Right lobe of liver (tissue), 6 donors: ENCODE measurements at regions not wholly inside any gene's neighbourhood (a gene's known extent, or its start where the extent isn't known, plus 50 kb on each side); places are given as distances from the start of the nearest gene placed in this dataset.

ENCODE experiments used
- ATAC-seq, 4 donors: fragments of 200-7000 bp; cut with Tn5 transposase; one replicate each; pipeline ENCODE4 v1.9.1; 2020; ENCODE audit warnings: mild to moderate bottlenecking in 4 of 4, moderate library complexity in 4 of 4
- DNase-seq, 3 donors: peaks; one replicate each; pipeline ENCODE4 v3.0.0-alpha.2; 2020
- H3K27ac ChIP-seq, 3 donors: fragments of 200-600 bp; one replicate each; pipeline ENCODE4 v1.8.0; 2022
- H3K27me3 ChIP-seq, 2 donors: fragments of 200-600 bp; one replicate each; pipeline ENCODE4 v1.8.0; 2022
- H3K36me3 ChIP-seq, 4 donors: fragments of 200-600 bp; sonication (generic) in 1 of 4; one replicate each; pipeline versions ENCODE4 v1.5.1 to v1.8.0; 2017 to 2022; ENCODE audit warnings: control low read depth in 1 of 4
- H3K4me1 ChIP-seq, 4 donors: fragments of 200-600 bp; sonication (generic) in 1 of 4; one replicate each; pipeline versions ENCODE4 v1.5.1 to v1.8.0; 2017 to 2022; ENCODE audit warnings: control low read depth in 1 of 4
- H3K4me3 ChIP-seq, 3 donors: fragments of 200-600 bp; one replicate each; pipeline ENCODE4 v1.8.0; 2022
- H3K9me3 ChIP-seq, 4 donors: fragments of 200-600 bp; sonication (generic) in 1 of 4; one replicate each; pipeline versions ENCODE4 v1.5.1 to v1.8.0; 2017 to 2022; ENCODE audit warnings: control low read depth in 1 of 4
- POLR2A ChIP-seq: fragments of 450-650 bp; IDR thresholded peaks from one replicate; pipeline ENCODE4 v1.6.1; 2017; ENCODE audit warnings: antibody characterized with exemption, mild to moderate bottlenecking
- WGBS: methylation state at CpG from one replicate; pipeline ENCODE4 v1.1.6; 2018; ENCODE audit warnings: low coverage, low lambda C conversion rate; ENCODE audit not compliant: insufficient coverage; ENCODE audit errors: missing lambda C conversion rate; 5-methylcytosine and 5-hydroxymethylcytosine counted together
- intact Hi-C, 2 donors: fragments of 100-400 bp; cut with DNase I; formaldehyde crosslinking; loops; one replicate each; pipeline versions ENCODE4 v1.11.2 to v1.14.1; 2022
- TF ChIP-seq, protein P1 (sequence below), 4 donors: fragments of 200-600 bp in 3 of 4; fragments of 450-650 bp in 1 of 4; IDR thresholded peaks; one replicate each; pipeline versions ENCODE4 v1.5.1 to v1.8.0; 2016 to 2022; ENCODE audit warnings: antibody characterized with exemption in 4 of 4, mild to moderate bottlenecking in 2 of 4
- donor health status: DM: no; HTN: yes; CAD: no.
- donor health status: DM: no; HTN: no; CAD: no.
- donor health status: DM: no; HTN: no; CAD: no.
- donor health status: DM: no; HTN: yes; CAD: no.
- donor health status: DM: no; HTN: yes; CAD: no.

DNA sequence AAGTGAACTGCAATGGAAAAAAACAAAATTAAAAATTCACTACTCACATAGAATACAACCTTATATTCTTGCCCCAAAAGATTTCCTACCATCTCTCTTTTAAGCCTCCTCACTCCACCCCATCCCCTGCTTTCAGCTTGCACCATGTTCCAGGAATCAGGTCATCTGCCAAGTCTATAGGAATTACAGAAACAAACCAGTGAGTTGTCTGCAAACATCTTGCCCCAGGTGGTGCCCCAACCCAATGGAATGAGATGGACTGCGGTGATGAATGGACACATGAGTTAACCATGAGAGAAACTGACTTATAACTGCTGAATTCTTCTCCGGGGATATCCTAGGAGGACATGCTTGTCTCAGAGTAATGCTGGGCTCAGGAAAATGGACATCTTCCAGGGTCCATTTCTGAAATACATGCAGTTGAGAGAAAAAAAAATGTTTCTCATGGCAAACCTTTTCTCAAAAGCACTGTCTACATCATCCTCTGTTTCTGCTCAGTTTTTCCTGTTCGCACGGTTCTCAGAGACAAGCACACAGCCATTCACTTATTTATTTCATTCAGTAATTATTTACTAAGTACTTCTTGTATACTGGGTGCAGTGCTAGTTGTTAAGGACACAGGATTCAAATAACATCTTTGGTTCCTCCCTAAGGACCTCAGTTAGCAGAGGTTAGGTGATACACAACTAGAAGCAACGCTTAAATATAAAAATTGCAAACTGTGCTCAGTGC lies 350.0 kb downstream of the RND3 start:
- Histone ChIP-seq H3K4me1 (peaks cover 0 to 16% (median 0%) of the 10 kb centered on the region in 4 donors), H3K9me3 (no peaks in the 10 kb centered on the region), H3K36me3 (no peaks in the 10 kb centered on the region), H3K4me3 (no peak overlapping the region), H3K27me3 (no peaks in the 10 kb centered on the region), H3K27ac (no peak overlapping the region)
- ATAC-seq (no peak), DNase-seq (no peak)
- 88% methylated on average over 5 of the region's 5 CpGs for WGBS
- intact Hi-C loops: no loop called here
- TF ChIP-seq POLR2A: no peak
- TF ChIP-seq, protein P1, sequence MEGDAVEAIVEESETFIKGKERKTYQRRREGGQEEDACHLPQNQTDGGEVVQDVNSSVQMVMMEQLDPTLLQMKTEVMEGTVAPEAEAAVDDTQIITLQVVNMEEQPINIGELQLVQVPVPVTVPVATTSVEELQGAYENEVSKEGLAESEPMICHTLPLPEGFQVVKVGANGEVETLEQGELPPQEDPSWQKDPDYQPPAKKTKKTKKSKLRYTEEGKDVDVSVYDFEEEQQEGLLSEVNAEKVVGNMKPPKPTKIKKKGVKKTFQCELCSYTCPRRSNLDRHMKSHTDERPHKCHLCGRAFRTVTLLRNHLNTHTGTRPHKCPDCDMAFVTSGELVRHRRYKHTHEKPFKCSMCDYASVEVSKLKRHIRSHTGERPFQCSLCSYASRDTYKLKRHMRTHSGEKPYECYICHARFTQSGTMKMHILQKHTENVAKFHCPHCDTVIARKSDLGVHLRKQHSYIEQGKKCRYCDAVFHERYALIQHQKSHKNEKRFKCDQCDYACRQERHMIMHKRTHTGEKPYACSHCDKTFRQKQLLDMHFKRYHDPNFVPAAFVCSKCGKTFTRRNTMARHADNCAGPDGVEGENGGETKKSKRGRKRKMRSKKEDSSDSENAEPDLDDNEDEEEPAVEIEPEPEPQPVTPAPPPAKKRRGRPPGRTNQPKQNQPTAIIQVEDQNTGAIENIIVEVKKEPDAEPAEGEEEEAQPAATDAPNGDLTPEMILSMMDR (IDR thresholded peaks at IDR 0.05): no peak

DNA sequence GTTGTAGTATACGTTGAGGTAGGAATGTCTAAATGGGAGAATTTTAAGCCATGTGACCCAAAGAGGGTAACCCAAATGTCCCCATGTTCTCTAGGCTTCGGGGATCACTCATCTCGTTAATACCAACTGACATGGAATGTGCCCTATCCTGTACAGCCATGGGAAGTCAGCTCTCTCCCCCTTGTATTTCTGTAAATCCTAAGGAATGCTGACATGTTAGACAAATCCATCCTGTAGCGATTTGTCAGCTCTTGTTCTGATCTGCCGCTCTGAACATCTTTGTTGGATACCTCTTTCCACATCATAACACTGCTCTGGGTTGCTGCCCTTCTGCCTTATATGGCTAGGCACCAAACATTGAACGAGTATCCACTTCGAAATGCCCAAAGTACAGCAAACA lies 350.6 kb downstream of the RND3 start:
- 75% methylated on average over 7 of the region's 7 CpGs for WGBS
- H3K27ac ChIP-seq: no peak overlapping the region

DNA sequence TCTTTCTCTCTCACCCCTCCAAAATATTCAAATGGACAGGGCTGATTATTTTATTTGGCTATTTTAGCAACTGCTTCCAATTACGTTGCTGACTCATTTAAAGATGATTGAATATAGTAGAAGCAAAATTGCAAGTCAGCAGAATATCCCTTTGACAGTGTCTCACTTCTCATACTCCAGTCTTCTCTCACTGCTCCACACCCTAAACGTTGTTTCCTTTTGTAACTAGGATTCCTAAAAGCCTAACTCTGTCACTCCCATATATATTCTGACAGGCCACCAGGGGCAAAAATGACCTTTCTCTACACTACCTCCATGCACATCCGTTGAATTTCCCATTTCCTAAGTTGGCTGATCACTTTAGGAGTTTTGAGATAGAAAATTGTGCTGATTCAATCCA lies 351.1 kb downstream of the RND3 start:
- ATAC-seq: no peak

More for the DNA sequence above, 350.6 kb downstream of the RND3 start:
- Histone ChIP-seq H3K4me1 (peaks cover 0 to 16% (median 0%) of the 10 kb centered on the region in 4 donors), H3K9me3 (no peaks in the 10 kb centered on the region), H3K27me3 (no peaks in the 10 kb centered on the region), H3K36me3 (no peaks in the 10 kb centered on the region), H3K4me3 (no peak overlapping the region)
- intact Hi-C loops: no loop called here
- DNase-seq (no peak), ATAC-seq (no peak)
- TF ChIP-seq, protein P1 (IDR thresholded peaks at IDR 0.05): no peak
- TF ChIP-seq POLR2A: no peak

DNA sequence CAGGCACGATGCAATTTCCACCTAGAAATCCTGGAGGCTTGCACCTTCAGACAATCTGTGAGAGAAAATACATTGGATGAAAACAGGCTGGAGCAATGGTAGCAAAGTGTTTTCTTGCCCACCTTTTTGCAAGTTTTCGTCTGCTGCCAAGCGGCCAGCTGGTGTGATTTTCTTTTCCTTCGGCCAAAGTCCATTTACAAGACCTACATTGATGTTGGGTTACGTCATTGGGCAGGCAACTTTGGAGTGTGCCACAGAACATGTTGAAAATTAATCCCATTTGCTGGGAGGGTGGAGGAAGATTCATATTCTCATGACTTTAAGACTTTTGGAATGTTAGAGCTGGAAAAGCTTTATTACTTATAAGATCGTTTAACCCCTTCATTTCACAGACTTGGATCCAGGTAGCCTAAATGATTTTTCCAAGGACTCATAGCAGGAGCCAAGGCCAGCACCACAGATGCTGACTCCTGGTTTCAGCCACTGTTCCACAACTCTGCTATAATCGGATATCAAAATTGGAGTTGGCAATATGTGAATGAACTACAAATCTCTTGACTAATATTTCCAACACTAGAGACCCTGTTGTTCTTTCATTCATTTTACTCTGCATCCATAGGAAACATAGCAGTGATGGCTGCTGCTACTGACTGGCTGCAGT lies 352.1 kb downstream of the RND3 start:
- DNase-seq (peak; percentile 31 to 66 (median 64)), ATAC-seq (peak; percentile 73 to 92 (median 84))
- TF ChIP-seq POLR2A: no peak
- TF ChIP-seq, protein P1 (IDR thresholded peaks at IDR 0.05): no peak
- Histone ChIP-seq H3K9me3 (no peaks in the 10 kb centered on the region), H3K4me3 (no peak overlapping the region), H3K4me1 (peaks cover 0 to 16% (median 0%) of the 10 kb centered on the region in 4 donors), H3K27ac (peak overlapping the region in 1 of 3 donors; percentile 53), H3K36me3 (no peaks in the 10 kb centered on the region), H3K27me3 (no peaks in the 10 kb centered on the region)
- intact Hi-C loops: no loop called here
- 34% methylated on average over 7 of the region's 7 CpGs for WGBS

More for the DNA sequence above, 351.1 kb downstream of the RND3 start:
- no peaks in the 10 kb centered on the region for H3K9me3 ChIP-seq
- intact Hi-C loops: no loop called here
- H3K27me3 ChIP-seq: no peaks in the 10 kb centered on the region
- WGBS: 70% methylated on average over 3 of the region's 3 CpGs
- H3K36me3 ChIP-seq: no peaks in the 10 kb centered on the region
- TF ChIP-seq POLR2A: no peak
- TF ChIP-seq, protein P1 (IDR thresholded peaks at IDR 0.05): no peak
- H3K4me3 ChIP-seq: no peak overlapping the region
- no peak for DNase-seq
- no peak overlapping the region for H3K27ac ChIP-seq
- peaks cover 0 to 16% (median 0%) of the 10 kb centered on the region in 4 donors for H3K4me1 ChIP-seq
